ENCODE measurements at regions not wholly inside any gene's neighbourhood (a gene's known extent, or its start where the extent isn't known, plus 50 kb on each side); places are given as distances from the start of the nearest gene placed in this dataset.

DNA sequence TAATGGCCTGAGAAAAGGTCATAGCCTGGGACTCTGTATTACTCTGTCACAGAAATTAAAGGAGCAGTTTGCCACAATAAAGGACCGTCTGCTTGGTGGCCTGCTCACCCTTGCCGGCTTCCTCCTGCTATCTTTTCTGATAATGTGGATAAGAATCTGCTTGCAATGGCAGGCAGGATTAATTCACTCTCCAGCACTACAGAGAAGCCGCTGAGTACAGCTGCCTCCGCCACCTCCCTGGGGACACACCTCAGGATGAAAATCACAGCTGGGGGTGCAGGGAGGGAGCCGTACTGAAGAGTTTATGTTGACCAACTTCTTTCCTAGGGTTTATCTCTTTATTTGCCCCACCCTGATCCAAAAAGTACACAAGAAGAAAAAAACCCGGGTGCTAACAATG is 245.9 kb upstream of the RPL38 start:
- Histone ChIP-seq H3K27me3 (ENCODE audit: control insufficient read depth, insufficient read depth, low read length) (no peaks in the 10 kb centered on the region), H3K27ac (ENCODE audit: low read length) (no peak overlapping the region), H3K9me3 (ENCODE audit: control insufficient read depth, insufficient read depth, low read length) (no peaks in the 10 kb centered on the region), H3K36me3 (ENCODE audit: control insufficient read depth, insufficient read depth, low read length) (no peaks in the 10 kb centered on the region), H3K4me1 (ENCODE audit: control insufficient read depth, insufficient read depth, low read length) (no peaks in the 10 kb centered on the region), H3K4me3 (ENCODE audit: low read length) (no peak overlapping the region)
- no CpG with 5 or more reads among the region's 6 CpGs for whole genome bisulfite sequencing (ENCODE audit: insufficient coverage, insufficient read length)
- no peak for DNase-seq (ENCODE audit: low read depth, low spot score)

DNA sequence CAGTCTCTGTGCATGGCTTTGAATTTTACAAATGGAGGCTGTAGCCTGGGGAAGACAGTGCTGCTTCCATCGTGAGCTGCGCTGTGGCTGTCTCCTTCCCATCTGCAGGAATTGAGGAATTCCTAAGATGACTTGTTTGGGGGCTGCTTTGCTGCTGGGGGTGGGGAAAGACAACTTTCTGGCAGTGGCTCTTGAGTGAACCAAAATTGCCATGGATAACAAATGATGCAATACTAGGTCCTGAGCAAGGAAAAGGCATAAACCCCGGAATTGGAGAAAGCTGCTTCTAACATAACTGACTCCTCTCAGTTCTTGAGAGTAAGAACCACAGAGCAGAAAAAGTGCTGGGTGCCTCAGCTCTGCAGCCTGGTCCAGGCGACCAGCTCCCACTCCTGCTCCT is 245.0 kb upstream of the RPL38 start:
- no peak for DNase-seq (ENCODE audit: low read depth, low spot score)
- no peak overlapping the region for H3K4me3 ChIP-seq (ENCODE audit: low read length)
- H3K27ac ChIP-seq (ENCODE audit: low read length), result no peak overlapping the region
- H3K9me3 ChIP-seq (ENCODE audit: control insufficient read depth, insufficient read depth, low read length), result no peaks in the 10 kb centered on the region
- no peaks in the 10 kb centered on the region for H3K27me3 ChIP-seq (ENCODE audit: control insufficient read depth, insufficient read depth, low read length)
- H3K4me1 ChIP-seq (ENCODE audit: control insufficient read depth, insufficient read depth, low read length), result no peaks in the 10 kb centered on the region
- no CpG with 5 or more reads among the region's 4 CpGs for WGBS (ENCODE audit: insufficient coverage, insufficient read length)
- no peaks in the 10 kb centered on the region for H3K36me3 ChIP-seq (ENCODE audit: control insufficient read depth, insufficient read depth, low read length)

DNA sequence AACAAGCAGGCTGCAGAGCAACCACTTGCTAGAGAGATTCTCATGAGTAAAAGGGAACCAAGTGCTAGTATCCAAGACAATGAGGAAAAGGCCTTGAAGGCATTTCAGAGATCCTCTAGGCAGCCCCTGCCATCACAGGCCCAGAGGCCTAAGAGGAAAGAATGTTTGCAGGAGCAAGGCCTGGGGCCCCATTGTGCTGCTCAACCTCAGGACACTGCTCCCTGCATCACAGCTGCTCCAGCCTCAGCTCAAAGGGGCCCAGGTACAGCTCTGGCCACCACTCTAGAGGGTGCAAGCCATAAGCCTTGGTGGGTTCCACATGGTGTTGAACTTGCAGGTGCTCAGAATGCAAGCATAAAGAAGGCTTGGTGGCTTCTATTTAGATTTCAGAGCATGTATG is 243.0 kb upstream of the RPL38 start:
- no peak overlapping the region for H3K27ac ChIP-seq (ENCODE audit: low read length)
- no peak for DNase-seq (ENCODE audit: low read depth, low spot score)
- H3K4me1 ChIP-seq (ENCODE audit: control insufficient read depth, insufficient read depth, low read length), result no peaks in the 10 kb centered on the region
- H3K27me3 ChIP-seq (ENCODE audit: control insufficient read depth, insufficient read depth, low read length), result no peaks in the 10 kb centered on the region
- no peaks in the 10 kb centered on the region for H3K9me3 ChIP-seq (ENCODE audit: control insufficient read depth, insufficient read depth, low read length)
- H3K36me3 ChIP-seq (ENCODE audit: control insufficient read depth, insufficient read depth, low read length), result no peaks in the 10 kb centered on the region
- no peak overlapping the region for H3K4me3 ChIP-seq (ENCODE audit: low read length)

DNA sequence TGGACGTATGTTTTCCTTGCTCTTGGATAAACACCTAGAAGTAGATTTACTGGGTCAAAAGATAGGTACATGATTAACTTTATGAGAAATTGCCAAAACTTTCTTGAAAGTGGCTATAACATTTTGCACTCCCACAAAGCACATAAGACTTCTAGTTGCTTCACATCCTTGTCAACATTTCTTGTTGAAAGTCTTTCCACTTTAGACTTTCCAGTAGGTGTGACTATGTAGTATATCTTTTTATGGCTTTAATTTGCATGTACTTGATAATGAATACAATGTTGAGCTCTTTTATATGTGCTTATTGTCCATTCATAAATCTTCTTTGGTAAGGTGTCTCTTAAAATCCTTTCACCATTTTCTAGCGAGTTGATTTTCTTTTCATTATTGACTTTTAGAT is 241.2 kb upstream of the RPL38 start:
- no peaks in the 10 kb centered on the region for H3K27me3 ChIP-seq (ENCODE audit: control insufficient read depth, insufficient read depth, low read length)
- no peaks in the 10 kb centered on the region for H3K36me3 ChIP-seq (ENCODE audit: control insufficient read depth, insufficient read depth, low read length)
- no peaks in the 10 kb centered on the region for H3K4me1 ChIP-seq (ENCODE audit: control insufficient read depth, insufficient read depth, low read length)
- DNase-seq (ENCODE audit: low read depth, low spot score), result no peak
- no CpG with 5 or more reads among the region's 2 CpGs for WGBS (ENCODE audit: insufficient coverage, insufficient read length)
- H3K9me3 ChIP-seq (ENCODE audit: control insufficient read depth, insufficient read depth, low read length), result no peaks in the 10 kb centered on the region
- H3K4me3 ChIP-seq (ENCODE audit: low read length), result no peak overlapping the region
- no peak overlapping the region for H3K27ac ChIP-seq (ENCODE audit: low read length)

DNA sequence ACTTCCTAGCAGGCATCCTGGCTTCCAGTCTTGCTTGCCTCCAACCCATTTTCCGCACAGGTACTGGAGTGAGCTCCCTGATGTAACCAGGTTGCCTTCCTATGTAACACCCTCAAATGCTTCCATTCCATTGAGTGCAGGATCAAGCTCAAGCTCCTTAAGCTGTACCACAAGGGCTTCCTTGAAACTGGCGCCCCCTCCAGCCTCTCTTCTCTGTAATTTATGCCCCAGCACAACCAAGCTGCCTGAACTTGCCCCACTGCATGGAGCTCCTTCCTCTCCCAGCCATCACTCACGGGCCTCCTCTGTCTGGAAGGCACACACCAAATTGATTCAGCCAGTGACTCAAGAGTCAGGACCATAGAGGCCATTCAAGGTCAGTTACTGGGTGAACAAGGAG is 234.8 kb upstream of the RPL38 start:
- H3K36me3 ChIP-seq (ENCODE audit: control insufficient read depth, insufficient read depth, low read length), result no peaks in the 10 kb centered on the region
- H3K27ac ChIP-seq (ENCODE audit: low read length), result no peak overlapping the region
- H3K9me3 ChIP-seq (ENCODE audit: control insufficient read depth, insufficient read depth, low read length), result no peaks in the 10 kb centered on the region
- no peaks in the 10 kb centered on the region for H3K4me1 ChIP-seq (ENCODE audit: control insufficient read depth, insufficient read depth, low read length)
- no CpG with 5 or more reads among the region's 3 CpGs for WGBS (ENCODE audit: insufficient coverage, insufficient read length)
- H3K27me3 ChIP-seq (ENCODE audit: control insufficient read depth, insufficient read depth, low read length), result no peaks in the 10 kb centered on the region
- DNase-seq (ENCODE audit: low read depth, low spot score), result no peak
- H3K4me3 ChIP-seq (ENCODE audit: low read length), result no peak overlapping the region

DNA sequence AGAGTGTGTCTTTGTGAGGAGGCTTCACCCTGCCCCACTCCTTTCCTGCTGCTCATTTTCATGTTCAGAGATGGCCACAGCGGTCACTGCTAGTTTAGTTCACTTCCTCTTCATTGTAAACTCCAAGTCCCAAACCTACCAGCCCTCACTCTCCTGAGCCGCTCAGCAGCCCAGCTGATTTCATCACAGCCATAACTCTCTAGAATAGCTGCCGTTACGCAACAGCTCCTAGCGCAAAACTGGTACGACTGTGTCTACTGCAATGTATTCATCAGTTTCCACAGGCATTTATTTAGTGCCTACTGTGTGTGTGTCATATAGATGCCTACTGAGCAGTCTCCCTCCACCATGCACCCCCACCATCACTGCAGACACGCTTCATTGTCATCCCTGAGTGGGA is 233.5 kb upstream of the RPL38 start:
- no peaks in the 10 kb centered on the region for H3K9me3 ChIP-seq (ENCODE audit: control insufficient read depth, insufficient read depth, low read length)
- H3K4me3 ChIP-seq (ENCODE audit: low read length), result no peak overlapping the region
- no peaks in the 10 kb centered on the region for H3K36me3 ChIP-seq (ENCODE audit: control insufficient read depth, insufficient read depth, low read length)
- DNase-seq (ENCODE audit: low read depth, low spot score), result no peak
- no peak overlapping the region for H3K27ac ChIP-seq (ENCODE audit: low read length)
- H3K4me1 ChIP-seq (ENCODE audit: control insufficient read depth, insufficient read depth, low read length), result peaks cover 4% of the 10 kb centered on the region; the same call in 1 of the 2 replicates
- H3K27me3 ChIP-seq (ENCODE audit: control insufficient read depth, insufficient read depth, low read length), result no peaks in the 10 kb centered on the region
- whole genome bisulfite sequencing (ENCODE audit: insufficient coverage, insufficient read length), result no CpG with 5 or more reads among the region's 7 CpGs

DNA sequence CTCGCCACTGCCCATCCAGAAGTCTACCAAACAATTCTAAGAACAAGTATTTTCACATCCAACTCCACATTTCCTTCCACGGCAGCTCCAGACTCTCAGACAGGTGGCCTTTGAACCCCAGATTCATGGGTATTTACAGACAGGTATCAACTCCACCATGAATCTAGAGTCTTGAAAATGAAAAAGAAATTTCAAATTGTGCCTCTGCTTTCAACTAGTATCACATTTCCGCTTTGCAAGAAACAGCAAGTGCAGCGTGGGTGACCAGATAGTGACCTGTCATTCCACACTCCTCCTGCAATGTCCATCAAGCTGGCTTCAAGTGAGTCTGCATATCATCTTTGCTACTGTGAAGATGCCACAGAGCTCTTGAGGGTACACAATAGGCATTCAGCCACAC is 232.4 kb upstream of the RPL38 start:
- no peak overlapping the region for H3K4me3 ChIP-seq (ENCODE audit: low read length)

DNA sequence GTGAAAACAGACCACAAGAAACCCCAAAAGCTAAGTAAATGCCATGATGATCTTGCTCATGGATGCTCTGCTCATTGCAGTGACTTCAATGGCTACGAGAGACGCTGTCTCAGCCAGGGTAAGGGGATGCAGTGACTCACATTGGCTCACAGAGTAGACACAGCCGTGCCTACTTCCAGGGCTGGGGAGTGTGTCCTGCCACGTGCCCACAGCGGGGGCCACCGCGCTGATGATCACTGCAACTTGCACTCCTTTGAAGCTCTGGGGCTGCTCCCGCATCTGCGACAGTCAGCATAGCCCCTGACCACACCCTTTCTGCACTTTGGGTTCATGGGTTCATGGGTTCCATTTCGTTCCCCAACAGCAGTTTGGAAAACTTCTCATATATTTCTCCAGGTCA is 231.4 kb upstream of the RPL38 start:
- Histone ChIP-seq H3K27me3 (ENCODE audit: control insufficient read depth, insufficient read depth, low read length) (no peaks in the 10 kb centered on the region), H3K27ac (ENCODE audit: low read length) (no peak overlapping the region), H3K36me3 (ENCODE audit: control insufficient read depth, insufficient read depth, low read length) (no peaks in the 10 kb centered on the region), H3K9me3 (ENCODE audit: control insufficient read depth, insufficient read depth, low read length) (no peaks in the 10 kb centered on the region), H3K4me3 (ENCODE audit: low read length) (no peak overlapping the region), H3K4me1 (ENCODE audit: control insufficient read depth, insufficient read depth, low read length) (peaks cover 4% of the 10 kb centered on the region; the same call in 1 of the 2 replicates)
- no peak for DNase-seq (ENCODE audit: low read depth, low spot score)
- WGBS (ENCODE audit: insufficient coverage, insufficient read length), result no CpG with 5 or more reads among the region's 10 CpGs

More for the DNA sequence above, 232.4 kb upstream of the RPL38 start:
- Histone ChIP-seq H3K27ac (ENCODE audit: low read length) (no peak overlapping the region), H3K9me3 (ENCODE audit: control insufficient read depth, insufficient read depth, low read length) (no peaks in the 10 kb centered on the region), H3K4me1 (ENCODE audit: control insufficient read depth, insufficient read depth, low read length) (peaks cover 4% of the 10 kb centered on the region; the same call in 1 of the 2 replicates), H3K36me3 (ENCODE audit: control insufficient read depth, insufficient read depth, low read length) (no peaks in the 10 kb centered on the region), H3K27me3 (ENCODE audit: control insufficient read depth, insufficient read depth, low read length) (no peaks in the 10 kb centered on the region)
- no CpG with 5 or more reads among the region's 4 CpGs for WGBS (ENCODE audit: insufficient coverage, insufficient read length)
- DNase-seq (ENCODE audit: low read depth, low spot score), result no peak

DNA sequence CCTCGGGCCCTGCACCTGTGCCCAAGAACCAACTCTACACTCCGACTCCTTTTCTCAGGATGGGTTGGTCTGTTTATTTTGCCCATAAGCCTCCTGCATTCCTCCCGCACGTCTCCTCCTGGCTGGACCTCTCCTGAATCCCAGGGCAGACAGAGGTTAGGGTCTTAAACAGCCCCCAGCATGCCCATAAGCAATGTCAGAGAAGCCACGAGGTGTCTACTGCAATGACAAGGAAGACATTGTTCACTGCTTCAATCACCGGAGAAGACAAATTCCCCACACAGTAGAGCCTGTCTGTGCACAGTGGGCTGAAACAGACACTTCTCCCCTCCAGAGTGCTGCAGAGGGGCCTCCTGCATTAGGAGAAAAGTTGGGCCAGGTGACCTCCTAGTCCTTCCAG is 230.6 kb upstream of the RPL38 start:
- Histone ChIP-seq H3K27me3 (ENCODE audit: control insufficient read depth, insufficient read depth, low read length) (no peaks in the 10 kb centered on the region), H3K4me1 (ENCODE audit: control insufficient read depth, insufficient read depth, low read length) (peaks cover 4% of the 10 kb centered on the region; the same call in 1 of the 2 replicates), H3K4me3 (ENCODE audit: low read length) (no peak overlapping the region), H3K36me3 (ENCODE audit: control insufficient read depth, insufficient read depth, low read length) (no peaks in the 10 kb centered on the region), H3K9me3 (ENCODE audit: control insufficient read depth, insufficient read depth, low read length) (no peaks in the 10 kb centered on the region), H3K27ac (ENCODE audit: low read length) (no peak overlapping the region)
- DNase-seq (ENCODE audit: low read depth, low spot score), result no peak
- no CpG with 5 or more reads among the region's 6 CpGs for WGBS (ENCODE audit: insufficient coverage, insufficient read length)

DNA sequence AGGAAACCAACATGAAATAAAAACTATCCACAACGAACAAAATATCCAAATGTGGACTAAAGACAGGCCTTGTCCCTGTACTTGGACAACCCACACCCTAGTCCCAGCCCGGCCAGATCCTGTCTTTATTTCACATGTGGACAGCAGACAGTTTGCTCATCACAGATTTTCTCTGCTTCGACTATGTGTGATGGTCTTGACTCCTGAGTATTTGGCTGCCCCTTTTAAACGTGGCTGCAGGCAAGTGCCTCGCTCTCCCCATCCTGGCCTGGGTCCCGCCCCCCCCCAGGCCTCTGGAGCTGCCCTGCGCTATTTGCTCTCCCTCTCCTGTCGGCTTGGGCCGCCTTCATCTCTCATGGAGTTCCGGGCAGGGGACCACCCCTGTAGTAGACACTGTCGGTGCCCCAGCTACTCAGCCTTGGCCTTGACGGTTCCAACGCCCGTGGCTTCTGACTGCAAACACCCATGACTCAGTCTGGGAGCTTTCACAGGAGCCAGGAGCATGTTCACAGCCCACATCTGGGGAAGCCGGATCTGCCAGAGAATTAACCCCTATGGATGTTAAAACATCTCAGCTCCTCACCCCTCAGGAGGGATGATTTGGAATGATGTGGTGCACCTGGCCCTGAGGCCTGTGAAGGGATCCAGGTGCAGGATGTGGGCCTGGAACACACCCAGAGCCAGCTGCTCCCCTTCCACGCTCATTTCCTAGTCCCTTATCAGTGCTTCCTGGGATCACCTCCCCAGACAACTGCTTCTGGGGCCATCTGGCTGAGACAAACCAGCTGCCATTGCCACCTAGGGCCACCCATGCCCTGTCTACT is 229.7 kb upstream of the RPL38 start:
- H3K4me3 ChIP-seq (ENCODE audit: low read length), result no peak overlapping the region
- H3K27ac ChIP-seq (ENCODE audit: low read length), result no peak overlapping the region
- no peaks in the 10 kb centered on the region for H3K9me3 ChIP-seq (ENCODE audit: control insufficient read depth, insufficient read depth, low read length)
- H3K36me3 ChIP-seq (ENCODE audit: control insufficient read depth, insufficient read depth, low read length), result no peaks in the 10 kb centered on the region
- no peaks in the 10 kb centered on the region for H3K27me3 ChIP-seq (ENCODE audit: control insufficient read depth, insufficient read depth, low read length)
- H3K4me1 ChIP-seq (ENCODE audit: control insufficient read depth, insufficient read depth, low read length), result peaks cover 4% of the 10 kb centered on the region; the same call in 1 of the 2 replicates
- WGBS (ENCODE audit: insufficient coverage, insufficient read length), result no CpG with 5 or more reads among the region's 16 CpGs
- DNase-seq (ENCODE audit: low read depth, low spot score), result no peak

DNA sequence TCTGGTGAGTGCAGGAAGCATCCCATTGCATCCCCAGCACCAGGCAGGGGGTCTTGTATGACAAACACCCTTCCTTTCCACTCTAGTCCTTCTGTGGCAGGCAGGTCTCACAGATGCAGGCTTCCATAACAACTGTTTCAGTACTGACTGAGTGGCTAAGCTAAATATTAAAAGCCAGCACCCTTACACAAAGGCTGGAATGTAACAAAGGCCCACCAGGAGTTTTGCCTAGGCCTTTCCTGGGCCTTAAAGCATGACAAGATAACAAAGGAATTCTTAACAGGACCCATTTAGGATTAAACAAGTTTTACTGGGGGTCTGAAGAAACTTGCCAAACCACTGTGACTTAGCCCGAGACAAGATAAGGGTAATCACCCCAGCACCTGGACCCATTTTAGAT is 228.9 kb upstream of the RPL38 start:
- no peak overlapping the region for H3K4me3 ChIP-seq (ENCODE audit: low read length)
- DNase-seq (ENCODE audit: low read depth, low spot score), result no peak
- H3K36me3 ChIP-seq (ENCODE audit: control insufficient read depth, insufficient read depth, low read length), result no peaks in the 10 kb centered on the region
- WGBS (ENCODE audit: insufficient coverage, insufficient read length), result no CpG with 5 or more reads among the region's 1 CpG
- peaks cover 4% of the 10 kb centered on the region; the same call in 1 of the 2 replicates for H3K4me1 ChIP-seq (ENCODE audit: control insufficient read depth, insufficient read depth, low read length)
- H3K27me3 ChIP-seq (ENCODE audit: control insufficient read depth, insufficient read depth, low read length), result no peaks in the 10 kb centered on the region
- no peak overlapping the region for H3K27ac ChIP-seq (ENCODE audit: low read length)
- no peaks in the 10 kb centered on the region for H3K9me3 ChIP-seq (ENCODE audit: control insufficient read depth, insufficient read depth, low read length)

Measured in iPS DF 6.9 (cell line).